ENCODE measurements at regions not wholly inside any gene's neighbourhood (a gene's known extent, or its start where the extent isn't known, plus 50 kb on each side); places are given as distances from the start of the nearest gene placed in this dataset.
"Not testable (repeated sequence)": the region's sequence is repeated elsewhere in the genome, so short reads cannot be mapped to it uniquely, and the experiment has no call there.

DNA sequence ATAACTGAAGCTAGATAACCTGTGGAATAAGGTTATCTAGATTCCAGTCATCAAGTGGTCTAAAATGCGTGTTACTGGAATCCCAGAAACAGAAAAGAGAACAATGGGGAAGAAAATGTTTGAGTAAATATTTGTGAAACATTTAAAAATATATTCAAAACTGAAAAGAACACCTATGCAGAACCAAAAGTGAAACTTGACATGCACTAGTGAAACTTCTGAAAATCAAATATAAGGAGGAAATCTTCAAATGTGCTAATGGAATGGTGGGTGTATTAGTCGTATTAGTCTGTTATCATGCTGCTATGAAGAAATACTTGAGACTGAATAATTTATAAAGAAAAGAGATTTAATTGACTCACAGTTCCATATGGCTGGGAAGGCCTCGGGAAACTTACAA lies 512.4 kb upstream of the KLHL4 start:
- Histone ChIP-seq H3K4me3 (ENCODE audit: low read depth, low read length) (no peak overlapping the region), H3K27me3 (replicated peaks) (no peaks in the 10 kb centered on the region), H3K36me3 (replicated peaks) (no peaks in the 10 kb centered on the region), H3K27ac (no peak overlapping the region)
- TF ChIP-seq, protein P1, sequence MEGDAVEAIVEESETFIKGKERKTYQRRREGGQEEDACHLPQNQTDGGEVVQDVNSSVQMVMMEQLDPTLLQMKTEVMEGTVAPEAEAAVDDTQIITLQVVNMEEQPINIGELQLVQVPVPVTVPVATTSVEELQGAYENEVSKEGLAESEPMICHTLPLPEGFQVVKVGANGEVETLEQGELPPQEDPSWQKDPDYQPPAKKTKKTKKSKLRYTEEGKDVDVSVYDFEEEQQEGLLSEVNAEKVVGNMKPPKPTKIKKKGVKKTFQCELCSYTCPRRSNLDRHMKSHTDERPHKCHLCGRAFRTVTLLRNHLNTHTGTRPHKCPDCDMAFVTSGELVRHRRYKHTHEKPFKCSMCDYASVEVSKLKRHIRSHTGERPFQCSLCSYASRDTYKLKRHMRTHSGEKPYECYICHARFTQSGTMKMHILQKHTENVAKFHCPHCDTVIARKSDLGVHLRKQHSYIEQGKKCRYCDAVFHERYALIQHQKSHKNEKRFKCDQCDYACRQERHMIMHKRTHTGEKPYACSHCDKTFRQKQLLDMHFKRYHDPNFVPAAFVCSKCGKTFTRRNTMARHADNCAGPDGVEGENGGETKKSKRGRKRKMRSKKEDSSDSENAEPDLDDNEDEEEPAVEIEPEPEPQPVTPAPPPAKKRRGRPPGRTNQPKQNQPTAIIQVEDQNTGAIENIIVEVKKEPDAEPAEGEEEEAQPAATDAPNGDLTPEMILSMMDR (IDR thresholded peaks at IDR 0.05; ENCODE audit: low read depth, low read length, missing control alignments): no peak
- no peak for DNase-seq
- in situ Hi-C loops (cut with HindIII; ENCODE audit: low pct_ligation_motif_present, low sequenced_read_pairs): no loop called here

DNA sequence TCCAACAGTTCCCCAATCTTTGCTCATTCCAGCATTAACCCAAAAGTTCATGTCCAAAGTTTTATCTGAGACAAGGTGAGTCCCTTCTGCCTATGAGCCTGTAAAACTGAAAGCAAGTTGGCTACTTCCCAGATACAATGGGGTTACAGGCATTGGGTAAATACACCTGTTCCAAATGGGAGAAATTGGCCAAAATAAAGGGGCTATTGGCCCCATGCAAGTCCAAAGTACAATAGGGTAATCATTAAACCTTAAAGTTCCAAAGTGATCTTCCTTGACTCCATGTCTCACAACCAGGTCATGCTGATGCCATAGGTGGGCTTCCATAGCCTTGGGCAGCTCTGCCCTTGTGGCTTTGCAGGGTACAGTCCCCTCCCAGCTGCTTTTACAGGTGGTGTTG lies 511.7 kb upstream of the KLHL4 start:
- in situ Hi-C loops (cut with HindIII; ENCODE audit: low pct_ligation_motif_present, low sequenced_read_pairs): no loop called here
- no peak overlapping the region for H3K27ac ChIP-seq
- no peak for DNase-seq
- no peaks in the 10 kb centered on the region for H3K27me3 ChIP-seq (replicated peaks)
- no peak overlapping the region for H3K4me3 ChIP-seq (ENCODE audit: low read depth, low read length)
- TF ChIP-seq, protein P1 (IDR thresholded peaks at IDR 0.05; ENCODE audit: low read depth, low read length, missing control alignments): no peak
- H3K36me3 ChIP-seq (replicated peaks): no peaks in the 10 kb centered on the region

- Histone ChIP-seq H3K27me3 (replicated peaks) (no peaks in the 10 kb centered on the region), H3K27ac (no peak overlapping the region), H3K36me3 (replicated peaks) (no peaks in the 10 kb centered on the region), H3K4me3 (ENCODE audit: low read depth, low read length) (no peak overlapping the region)
- no peak for DNase-seq
- TF ChIP-seq, protein P1 (IDR thresholded peaks at IDR 0.05; ENCODE audit: low read depth, low read length, missing control alignments): no peak
- in situ Hi-C loops (cut with HindIII; ENCODE audit: low pct_ligation_motif_present, low sequenced_read_pairs): no loop called here
Measured at GRCh38 chrX:87006561-87006960, 511.0 kb upstream of the KLHL4 start.

- Histone ChIP-seq H3K27me3 (replicated peaks) (no peaks in the 10 kb centered on the region), H3K27ac (no peak overlapping the region), H3K4me3 (ENCODE audit: low read depth, low read length) (no peak overlapping the region), H3K36me3 (replicated peaks) (no peaks in the 10 kb centered on the region)
- DNase-seq: no peak
- in situ Hi-C loops (cut with HindIII; ENCODE audit: low pct_ligation_motif_present, low sequenced_read_pairs): no loop called here
- TF ChIP-seq, protein P1 (IDR thresholded peaks at IDR 0.05; ENCODE audit: low read depth, low read length, missing control alignments): no peak
Measured at GRCh38 chrX:87017210-87017609, 500.4 kb upstream of the KLHL4 start.

- in situ Hi-C loops (cut with HindIII; ENCODE audit: low pct_ligation_motif_present, low sequenced_read_pairs); DNase-seq; H3K36me3 ChIP-seq (replicated peaks); H3K4me3 ChIP-seq (ENCODE audit: low read depth, low read length); H3K27ac ChIP-seq; H3K27me3 ChIP-seq (replicated peaks): not testable (repeated sequence)
Measured at GRCh38 chrX:87033115-87033514, 484.5 kb upstream of the KLHL4 start.

GRCh38 chrX:87045352-87045751 lies 472.2 kb upstream of the KLHL4 start:
- H3K4me3 ChIP-seq (ENCODE audit: low read depth, low read length): no peak overlapping the region
- no peak for DNase-seq
- in situ Hi-C loops (cut with HindIII; ENCODE audit: low pct_ligation_motif_present, low sequenced_read_pairs): no loop called here
- H3K27ac ChIP-seq: no peak overlapping the region
- TF ChIP-seq, protein P1 (IDR thresholded peaks at IDR 0.05; ENCODE audit: low read depth, low read length, missing control alignments): no peak
- H3K27me3 ChIP-seq (replicated peaks): no peaks in the 10 kb centered on the region
- no peaks in the 10 kb centered on the region for H3K36me3 ChIP-seq (replicated peaks)
